GM19238 (cell line): ENCODE measurements at regions not wholly inside any gene's neighbourhood (a gene's known extent, or its start where the extent isn't known, plus 50 kb on each side); places are given as distances from the start of the nearest gene placed in this dataset.
"Not testable (repeated sequence)": the region's sequence is repeated elsewhere in the genome, so short reads cannot be mapped to it uniquely, and the experiment has no call there.

Experiments used
- DNase-seq: peaks from one replicate; pipeline ENCODE4 v3.0.0; 2011; ENCODE audit warnings: low spot score; ENCODE audit not compliant: insufficient read length

DNA sequence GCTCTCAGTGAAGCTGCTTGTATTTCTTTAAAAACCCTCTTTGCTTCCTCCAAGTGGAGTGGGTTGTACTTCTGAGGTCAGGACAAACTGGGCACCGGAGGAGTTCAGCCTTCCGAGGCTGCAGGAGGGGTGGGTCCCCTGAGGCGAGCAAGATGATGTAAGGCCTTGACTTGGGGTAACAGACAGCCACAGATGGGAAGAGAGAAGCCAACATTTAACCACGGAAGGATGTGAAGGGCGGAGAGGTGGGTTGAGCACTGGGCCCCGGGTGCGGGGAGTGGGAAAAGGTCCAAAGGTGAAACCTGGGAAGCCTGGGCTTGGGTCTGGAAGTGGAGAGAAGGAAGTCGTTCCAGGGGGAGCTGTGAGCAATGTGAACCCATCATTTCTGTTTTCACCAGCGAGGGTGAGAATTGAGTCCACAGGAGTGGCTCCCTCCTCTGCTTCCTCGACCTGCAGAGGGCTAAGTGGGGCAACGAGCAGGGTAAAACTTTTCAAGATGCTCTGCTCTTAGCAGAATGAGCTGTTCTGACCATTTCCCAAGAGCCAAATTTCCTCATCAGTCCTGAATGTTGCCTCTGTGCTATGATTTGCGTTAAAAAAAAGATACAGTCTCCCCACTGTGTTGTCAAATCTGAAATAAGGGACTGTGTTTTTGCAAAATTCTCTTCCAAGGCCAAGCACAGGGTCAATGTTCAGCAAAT lies 137.7 kb upstream of the CRHR1 start:
- no peak for DNase-seq

DNA sequence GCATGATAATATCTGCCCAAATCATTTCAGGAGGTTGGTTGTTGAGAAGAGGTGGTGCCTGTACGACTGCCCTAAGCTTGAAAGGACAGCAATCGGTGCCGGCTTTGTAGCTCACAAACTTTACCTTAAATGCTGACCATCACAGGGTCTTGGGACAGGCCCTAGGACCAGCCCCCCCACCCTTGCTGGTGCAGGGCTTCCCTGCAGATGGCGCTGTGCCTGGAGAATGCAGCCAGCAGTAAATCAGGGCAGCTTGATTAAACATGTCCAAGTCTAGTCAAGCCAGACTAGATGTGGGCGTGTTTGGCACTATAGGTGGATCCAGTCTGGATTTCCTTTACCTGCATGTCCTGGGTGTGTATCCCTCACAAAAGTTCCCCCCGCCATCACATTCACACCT lies 135.5 kb upstream of the CRHR1 start:
- DNase-seq: no peak

DNA sequence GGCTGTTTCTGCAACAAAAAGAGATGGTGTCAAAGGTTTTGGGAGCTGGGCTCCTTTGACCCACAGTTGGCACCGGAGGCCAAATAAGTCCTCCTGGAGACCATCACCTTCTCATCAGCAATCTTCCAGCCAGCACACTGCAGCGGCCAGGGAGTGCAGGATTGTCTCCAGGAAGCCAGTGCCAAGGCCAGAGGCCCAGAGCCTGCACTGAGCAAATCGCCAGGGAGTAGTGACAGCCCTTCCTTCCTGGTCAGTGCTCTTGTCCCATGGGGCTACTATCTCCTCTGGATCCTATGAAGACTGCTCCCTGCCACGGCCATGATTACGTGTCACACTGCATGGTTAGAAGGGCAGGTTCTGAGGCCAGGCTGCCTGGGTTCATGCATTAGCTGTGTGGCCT lies 134.3 kb upstream of the CRHR1 start:
- no peak for DNase-seq

DNA sequence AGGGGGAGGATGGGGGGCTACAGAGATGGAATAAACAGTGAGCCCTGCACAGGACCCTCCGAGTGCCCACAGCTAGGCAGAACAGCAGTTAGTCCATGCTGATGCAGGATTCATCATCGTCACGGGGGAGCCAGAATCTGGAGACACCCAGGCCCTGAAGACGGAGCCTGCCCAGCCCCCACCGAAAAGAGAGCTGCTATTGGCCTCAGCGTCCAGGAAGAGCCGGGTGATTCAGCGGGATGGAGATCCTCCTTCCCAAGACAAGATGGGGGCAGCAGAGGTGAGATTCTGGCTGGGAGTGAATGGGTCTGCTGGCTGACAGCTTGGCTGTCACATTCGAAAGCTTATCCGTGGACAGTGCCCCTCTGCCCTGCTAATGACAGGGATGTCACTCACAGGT lies 133.6 kb upstream of the CRHR1 start:
- no peak for DNase-seq

DNA sequence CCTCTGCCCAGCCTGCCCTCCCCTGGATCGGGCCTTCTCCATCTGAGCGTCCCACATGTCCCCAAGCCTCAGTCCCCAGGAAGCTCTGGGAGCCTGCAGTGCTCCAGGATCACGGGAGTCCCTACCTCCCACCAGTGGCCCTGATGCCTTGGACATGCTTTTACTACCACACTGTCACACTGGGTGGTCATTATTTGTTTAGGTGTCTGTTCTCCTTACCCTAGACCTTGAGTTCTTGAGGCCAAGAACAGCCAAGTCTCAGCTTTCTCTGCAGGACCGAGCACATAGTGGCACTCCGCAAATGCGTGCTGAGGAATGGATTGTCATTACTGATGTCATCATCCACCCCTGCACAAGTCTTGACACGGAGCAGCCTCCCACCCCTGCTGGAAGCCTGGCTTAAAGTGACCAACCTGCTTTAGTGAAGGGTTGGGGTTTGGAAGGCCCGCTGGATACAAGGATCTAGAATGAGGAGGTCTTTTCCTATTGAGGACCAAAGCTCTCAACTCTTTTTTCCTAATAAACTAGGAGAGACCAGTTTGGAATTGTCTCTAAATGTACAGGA lies 132.9 kb upstream of the CRHR1 start:
- DNase-seq: no peak

DNA sequence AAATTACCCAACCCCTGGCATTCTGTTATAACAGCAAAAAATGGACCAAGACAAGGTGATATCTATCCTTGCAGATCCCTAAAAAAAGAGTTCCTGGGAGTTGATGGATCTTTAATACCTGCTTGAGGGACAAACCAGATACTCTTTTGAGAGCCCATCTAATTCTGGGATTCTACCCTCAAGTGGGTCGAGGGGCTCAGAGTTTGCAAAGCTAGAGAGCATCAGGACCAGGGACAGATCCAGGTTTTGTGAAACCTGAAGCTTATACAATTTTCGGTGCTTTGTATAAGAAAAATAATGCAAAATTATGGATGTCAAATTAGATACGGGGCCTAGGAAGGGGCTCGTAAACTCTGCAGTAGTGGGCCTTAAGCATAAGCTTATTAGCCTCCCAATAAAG lies 130.5 kb upstream of the CRHR1 start:
- DNase-seq: no peak

DNA sequence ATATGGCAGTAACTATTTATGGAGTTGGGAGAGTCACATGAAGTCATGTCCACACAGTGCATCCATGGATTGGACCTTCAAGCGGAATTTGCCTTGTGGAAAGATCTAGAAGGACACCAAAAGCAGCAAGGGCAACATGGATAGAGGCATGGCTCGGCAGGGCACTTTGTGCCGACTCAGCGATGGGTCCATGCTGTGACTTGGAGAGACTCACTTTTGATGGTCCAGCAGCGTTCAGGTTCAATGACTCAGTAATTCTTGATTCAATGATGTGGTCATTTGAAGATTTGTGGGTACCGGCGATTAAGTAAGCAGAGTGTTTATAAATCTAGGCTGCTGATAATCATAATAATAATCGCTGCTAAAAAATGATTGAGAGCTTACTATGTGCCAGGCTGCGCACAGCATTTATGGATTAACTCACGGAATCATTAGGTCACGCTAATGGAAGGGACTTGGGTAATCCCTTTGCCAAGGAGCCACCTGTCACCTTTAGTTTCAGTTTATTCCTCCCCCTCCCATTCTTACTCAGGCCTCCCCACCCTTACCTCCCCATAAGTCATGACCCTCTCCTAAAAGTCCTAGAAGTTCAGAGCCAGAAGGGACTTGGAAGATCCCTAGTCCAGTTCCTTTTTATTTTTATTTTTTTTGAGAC lies 127.5 kb upstream of the CRHR1 start:
- DNase-seq: no peak

DNA sequence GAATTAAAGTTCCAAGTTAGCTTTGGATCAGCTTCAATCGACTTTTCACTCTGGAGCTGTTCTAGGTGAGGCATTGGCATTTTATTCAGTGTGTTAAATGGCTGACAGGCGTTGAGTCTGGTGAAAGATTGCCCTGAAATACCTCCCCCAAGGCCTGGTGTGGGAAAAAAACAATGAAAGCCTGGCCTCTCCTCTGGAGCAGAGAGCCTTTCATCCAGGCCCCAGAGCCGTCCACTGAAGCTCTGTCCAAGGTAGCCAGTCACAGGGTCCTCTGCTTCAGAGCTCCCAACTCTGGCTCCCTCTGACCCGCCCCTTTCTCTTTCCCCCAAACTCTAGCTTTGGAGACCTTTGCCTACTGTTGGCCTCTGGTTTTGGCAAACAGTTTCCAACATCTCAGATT lies 123.6 kb upstream of the CRHR1 start:
- DNase-seq: no peak

DNA sequence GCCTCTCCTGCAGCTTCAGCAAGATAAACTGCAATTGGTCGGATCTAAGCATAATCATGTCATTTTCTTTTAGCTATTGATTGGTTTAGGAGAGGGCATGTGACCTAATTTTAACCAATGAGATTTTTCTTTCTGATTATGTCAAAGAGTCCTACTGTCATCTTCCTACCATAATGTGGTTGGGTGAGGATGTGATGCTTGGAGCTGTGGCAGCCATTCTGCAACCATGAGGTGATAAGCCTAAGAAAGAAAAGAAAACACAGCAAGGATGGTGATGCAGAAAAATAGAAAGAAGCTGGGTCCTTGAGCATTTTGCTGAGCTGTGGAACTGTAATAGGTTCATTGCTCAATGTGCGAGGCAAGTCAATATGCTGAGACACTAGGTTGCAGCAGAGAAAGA lies 121.7 kb upstream of the CRHR1 start:
- DNase-seq: no peak

DNA sequence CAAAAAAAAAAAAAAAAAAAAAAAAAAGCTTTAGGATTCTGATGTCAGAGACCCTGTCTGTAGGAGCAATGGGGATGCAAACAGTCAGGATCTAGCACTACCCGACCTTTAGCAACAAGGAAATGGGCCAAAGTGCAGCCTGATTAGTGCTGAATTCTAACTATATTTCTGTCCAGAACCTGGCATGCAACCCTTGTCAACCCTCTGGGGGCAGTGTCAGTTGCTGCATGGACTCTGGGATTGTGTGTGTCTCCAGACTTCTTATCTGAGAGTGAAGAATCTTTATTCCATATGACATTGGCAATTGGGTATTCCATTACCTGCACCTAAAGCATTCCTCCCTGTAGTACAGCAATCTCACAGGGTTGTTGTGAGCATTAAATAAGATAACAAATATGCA lies 120.3 kb upstream of the CRHR1 start:
- DNase-seq: no peak

DNA sequence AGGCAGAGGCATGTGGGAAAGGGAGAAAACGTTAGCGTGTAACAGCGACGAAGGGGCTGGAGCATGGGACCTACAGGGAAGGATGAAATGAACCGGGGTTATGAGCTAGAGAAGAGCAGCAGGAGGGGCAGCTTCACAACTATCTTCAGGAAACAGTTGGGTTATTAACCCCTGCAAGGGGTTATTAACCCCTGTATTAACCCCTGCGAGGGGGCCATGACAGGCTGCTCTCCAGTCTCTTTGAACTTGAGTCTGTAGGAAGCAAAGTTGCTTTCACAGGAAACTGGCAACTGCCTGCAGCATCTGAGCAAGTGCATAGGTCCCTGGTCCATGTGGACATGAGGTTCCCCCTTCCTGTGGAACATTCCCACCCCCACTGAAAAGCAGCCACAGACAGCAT lies 119.2 kb upstream of the CRHR1 start:
- DNase-seq: no peak

DNA sequence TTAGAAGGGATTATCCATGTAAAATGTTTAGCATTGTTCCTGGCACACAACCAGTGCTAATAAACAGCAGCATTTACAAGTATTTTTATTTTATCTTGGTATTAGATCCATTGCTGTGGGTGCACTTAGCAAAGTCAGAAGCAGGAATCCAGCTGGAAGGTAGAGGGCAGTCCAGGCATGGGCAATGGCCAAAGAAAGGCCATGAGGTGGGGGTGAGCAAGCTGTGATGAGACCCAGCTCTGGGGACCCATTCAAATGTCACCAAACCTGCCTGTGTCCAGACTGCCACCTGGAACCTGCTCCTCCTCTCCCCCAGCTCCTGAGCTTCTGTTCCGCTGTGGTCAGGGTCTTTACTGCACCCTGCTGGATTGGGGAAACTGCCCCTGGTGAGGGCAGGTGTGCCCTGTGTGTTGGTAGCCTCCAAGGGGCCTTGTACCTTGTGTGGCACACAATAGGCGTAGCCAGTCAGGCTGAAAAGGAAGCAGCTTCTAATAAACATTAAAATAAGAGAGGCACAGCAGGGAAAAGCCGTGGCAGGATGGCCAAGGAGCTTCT lies 118.0 kb upstream of the CRHR1 start:
- DNase-seq: no peak

DNA sequence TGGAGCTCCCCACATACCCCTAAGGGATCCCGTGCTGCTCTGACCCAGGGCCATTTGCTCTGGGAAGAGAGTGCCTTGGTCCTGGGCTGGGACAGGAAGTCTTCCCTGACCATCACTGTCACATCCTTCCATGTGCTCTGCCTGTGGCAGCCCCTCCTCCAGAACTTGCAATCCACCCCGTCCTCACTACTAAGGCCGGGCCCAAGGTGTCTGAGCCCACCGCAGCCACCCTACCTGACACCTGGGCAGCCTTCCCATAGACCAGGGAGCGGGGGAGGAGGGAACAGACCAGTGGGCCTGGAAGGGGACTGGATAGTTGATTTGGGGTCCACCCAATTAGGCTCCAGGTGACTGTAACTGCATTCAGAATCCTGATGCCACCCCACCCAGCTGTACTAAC lies 117.5 kb upstream of the CRHR1 start:
- DNase-seq: no peak

DNA sequence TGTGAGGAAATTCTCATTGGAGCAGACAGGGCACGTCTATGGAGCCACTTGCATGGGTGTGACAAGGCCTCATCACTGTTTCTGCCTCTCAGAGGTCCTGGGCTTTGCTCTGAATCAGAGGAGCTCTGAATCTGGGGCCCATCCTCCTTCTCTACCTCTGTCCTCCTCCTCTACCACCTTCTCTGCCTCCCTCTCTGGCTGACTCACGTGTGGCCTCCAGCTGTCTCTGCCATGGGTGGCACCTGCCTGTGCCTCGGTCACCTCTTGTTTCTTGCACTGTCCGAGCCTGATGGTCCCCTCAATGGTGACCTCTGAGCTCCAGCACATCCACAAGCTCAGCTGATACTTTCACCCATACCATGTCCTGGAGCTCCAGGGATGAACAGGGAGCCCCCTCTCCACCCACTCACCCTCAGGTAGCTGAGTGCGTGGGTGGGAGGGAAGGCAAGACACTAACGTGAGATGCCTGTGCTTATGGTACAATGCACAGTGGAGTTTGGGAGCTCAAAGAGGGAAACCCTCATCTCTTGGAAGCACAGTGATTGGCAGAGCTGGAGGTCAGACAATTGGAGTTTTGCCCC lies 116.4 kb upstream of the CRHR1 start:
- no peak for DNase-seq

DNA sequence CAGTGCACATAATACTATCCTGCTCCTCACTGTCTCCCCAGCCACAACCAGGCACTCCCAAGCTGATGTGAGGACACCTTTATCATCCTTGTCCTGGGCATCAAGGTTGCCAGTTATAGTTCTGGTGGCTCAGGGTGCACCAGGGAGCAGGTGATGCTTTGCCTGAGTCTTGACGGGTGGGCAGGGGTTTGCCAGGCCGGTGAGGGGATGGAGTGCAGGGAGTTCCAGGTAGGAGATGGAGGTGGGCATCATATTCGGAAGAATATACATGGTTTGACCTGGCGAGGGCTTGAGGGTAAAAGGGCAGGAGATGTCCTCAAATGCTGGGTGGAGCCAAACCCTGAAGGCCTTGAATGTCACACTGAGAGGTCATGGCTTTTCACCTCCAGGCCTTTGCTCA lies 115.8 kb upstream of the CRHR1 start:
- DNase-seq: no peak

DNA sequence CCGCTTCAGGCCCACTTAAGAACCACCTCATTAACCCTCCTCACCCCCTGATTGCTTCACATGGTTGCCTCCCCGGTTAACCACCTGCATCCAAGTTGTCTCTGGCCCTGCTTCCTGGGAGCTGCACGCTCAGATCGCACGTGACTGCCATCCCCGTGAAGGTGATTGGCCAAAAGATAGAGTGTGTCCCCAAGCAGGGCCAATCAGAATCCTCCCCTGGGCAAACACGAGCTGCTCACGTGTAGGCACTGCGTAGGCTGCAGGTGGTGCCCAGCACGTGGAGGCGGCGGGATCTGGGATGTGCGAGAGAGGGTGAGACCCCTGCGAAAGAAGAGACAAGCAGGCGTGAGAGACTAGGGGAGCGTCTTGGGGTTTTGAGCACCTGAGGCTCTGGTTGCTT lies 111.8 kb upstream of the CRHR1 start:
- no peak for DNase-seq

DNA sequence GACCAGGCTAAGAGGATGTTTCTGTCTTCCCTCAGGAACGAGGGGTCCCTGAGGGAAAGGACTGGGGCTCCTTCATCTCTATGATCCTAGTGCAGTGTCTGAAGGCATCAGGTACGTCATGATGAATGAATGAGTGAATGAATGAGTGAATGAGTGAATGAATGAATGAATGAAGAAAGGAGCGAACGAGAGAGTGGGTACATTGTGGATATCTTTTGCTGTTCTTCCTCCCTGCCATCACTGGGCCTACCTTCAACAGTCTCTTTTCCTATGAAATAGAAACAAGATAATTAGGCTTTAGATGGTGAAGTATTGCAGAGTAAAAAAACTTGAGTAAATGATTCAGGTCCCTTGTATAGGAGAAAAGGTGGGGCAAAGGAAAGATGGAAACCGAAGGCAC lies 111.3 kb upstream of the CRHR1 start:
- no peak for DNase-seq

DNA sequence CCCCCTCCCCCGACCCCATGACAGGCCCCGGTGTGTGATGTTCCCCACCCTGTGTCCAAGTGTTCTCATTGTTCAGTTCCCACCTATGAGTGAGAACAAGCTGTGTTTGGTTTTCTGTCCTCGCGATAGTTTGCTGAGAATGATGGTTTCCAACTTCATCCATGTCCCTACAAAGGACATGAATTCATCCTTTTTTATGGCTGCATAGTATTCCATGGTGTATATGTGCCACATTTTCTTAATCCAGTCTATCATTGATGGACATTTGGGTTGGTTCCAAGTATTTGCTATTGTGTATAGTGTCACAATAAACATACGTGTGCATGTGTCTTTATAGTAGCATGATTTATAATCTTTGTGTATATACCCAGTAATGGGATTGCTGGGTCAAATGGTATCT lies 110.4 kb upstream of the CRHR1 start:
- not testable (repeated sequence) for DNase-seq

DNA sequence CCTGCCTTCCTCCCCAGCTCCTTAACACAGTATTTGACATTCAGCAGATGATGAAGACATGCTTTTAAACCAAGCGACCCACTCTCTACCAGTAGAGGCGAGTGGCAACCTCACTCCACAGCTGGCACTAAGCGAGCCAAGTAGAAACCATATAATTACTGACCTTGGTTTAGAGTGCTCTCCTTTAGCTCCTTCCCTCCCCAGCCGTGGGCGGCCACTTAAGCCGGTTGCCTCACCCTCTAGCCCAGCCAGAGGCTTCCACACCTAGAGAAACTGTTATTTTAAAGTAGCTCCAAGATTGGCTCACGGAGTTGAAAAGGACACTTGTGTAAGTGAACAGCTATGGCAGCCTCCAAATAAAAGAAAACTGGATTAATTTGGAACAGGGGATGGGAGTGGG lies 109.1 kb upstream of the CRHR1 start:
- DNase-seq: no peak

DNA sequence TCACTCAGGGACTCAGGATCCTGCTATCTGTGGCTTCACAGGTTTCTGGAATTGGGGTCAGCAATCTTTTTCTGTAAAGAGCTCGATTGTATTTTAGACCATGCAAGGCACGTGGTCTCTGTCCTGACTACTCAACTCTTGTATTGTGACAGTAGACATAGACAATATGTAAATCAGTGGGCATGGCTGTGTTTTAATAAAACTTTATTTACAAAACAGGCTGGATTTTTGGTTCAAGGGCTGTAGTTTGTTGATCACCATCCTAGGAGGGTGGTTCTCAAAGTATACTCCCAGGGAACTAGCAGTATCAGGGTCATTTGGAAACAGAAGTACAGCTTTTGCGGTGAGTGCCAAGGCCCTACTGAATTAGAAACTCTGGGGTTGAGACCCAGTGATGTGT lies 108.2 kb upstream of the CRHR1 start:
- DNase-seq: no peak

DNA sequence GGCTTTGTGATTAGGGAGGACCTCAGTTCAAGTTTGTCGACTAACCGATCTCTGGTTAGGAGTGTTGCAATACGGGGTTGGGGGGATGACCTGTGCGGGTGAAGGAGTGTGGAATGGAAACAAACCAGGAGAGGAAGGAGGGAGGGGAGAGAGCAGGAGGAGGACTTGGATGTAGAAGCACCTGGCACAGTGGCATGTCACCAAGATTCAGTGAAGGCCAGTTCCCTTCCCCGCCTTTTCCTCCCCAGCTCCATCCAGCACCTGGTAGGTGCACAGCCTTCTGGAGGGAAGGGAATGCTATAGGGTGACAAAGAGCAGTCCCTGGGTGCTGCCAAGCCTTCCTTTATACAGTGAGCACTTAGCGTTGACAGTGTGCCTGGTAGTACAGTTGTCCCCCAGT lies 107.4 kb upstream of the CRHR1 start:
- no peak for DNase-seq

DNA sequence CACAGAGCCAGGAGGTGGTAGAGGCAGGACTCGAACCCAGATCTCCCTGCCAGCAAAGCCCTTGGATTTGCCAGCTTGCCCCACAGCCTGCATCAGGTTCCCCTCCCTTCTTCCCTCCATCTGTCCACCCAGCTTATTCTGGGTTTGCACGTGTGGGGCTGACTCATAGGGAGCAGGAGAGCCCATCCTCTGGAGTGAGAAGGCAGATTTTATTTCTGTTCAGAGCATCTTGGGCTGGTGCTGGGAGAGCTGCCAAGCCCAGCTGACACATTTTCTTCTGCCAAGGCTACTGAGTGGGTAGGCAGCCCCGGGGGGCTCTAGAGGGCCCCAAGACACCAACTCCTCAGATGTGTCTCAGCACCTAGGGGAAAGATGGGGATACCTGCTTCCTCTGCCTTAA lies 106.3 kb upstream of the CRHR1 start:
- no peak for DNase-seq

DNA sequence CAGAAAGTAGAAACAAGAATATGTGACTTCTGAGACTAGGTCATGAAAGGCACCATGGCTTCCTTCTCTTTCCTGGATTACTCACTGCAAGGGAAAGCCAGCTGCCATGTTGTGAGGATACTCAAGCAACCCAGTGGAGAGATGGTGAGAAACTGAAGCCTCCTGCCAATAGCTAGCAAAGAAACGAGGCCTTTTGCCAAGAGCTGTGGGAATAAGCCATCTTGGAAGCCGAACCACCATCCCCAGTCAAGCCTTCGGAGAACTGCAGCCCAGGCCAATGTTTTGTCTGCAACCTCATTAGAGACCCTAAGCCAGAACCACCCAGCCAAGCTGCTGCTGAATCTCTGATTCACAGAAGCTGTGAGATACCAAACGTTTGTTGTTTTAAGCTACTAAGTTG lies 104.7 kb upstream of the CRHR1 start:
- DNase-seq: no peak
